Pancreas (tissue), 10 donors: ENCODE measurements at regions not wholly inside any gene's neighbourhood (a gene's known extent, or its start where the extent isn't known, plus 50 kb on each side); places are given as distances from the start of the nearest gene placed in this dataset.

Experiments used
- ATAC-seq, 4 donors: fragments of 200-7000 bp; cut with Tn5 transposase; one replicate each; pipeline versions ENCODE4 v1.8.0 to v1.9.1; 2020; ENCODE audit warnings: mild to moderate bottlenecking in 4 of 4, moderate library complexity in 4 of 4
- DNase-seq, 6 donors: peaks; one replicate each; pipeline ENCODE4 v3.0.0-alpha.2; 2020
- FAIRE-seq: peaks from 2 replicates; lab custom pipeline; 2012; peaks lifted over from hg19 to GRCh38; lab: Jason Lieb, UNC
- H3K27ac ChIP-seq, 4 donors: fragments of 200-600 bp; sonication (generic); 1 replicate in 3 of 4; 2 replicates in 1 of 4; pipeline versions ENCODE4 v1.5.0 to v1.8.0; 2020
- H3K27me3 ChIP-seq, 4 donors: fragments of 200-600 bp; one replicate each; pipeline ENCODE4 v1.8.0; 2021
- H3K36me3 ChIP-seq, 3 donors: fragments of 200-600 bp; sonication (generic) in 1 of 3; one replicate each; pipeline versions ENCODE4 v1.5.0 to v1.8.0; 2020 to 2021
- H3K4me1 ChIP-seq, 3 donors: fragments of 200-600 bp; one replicate each; pipeline ENCODE4 v1.8.0; 2021
- H3K4me3 ChIP-seq, 4 donors: fragments of 200-600 bp; sonication (generic) in 2 of 4; one replicate each; pipeline versions ENCODE4 v1.5.0 to v1.8.0; 2020 to 2021
- H3K9me3 ChIP-seq, 4 donors: fragments of 200-600 bp; one replicate each; pipeline ENCODE4 v1.8.0; 2021
- CTCF ChIP-seq, 4 donors: fragments of 200-600 bp; sonication (generic) in 3 of 4; IDR thresholded peaks; one replicate each; pipeline versions ENCODE4 v1.5.0 to v1.8.0; 2021; ENCODE audit warnings: antibody characterized with exemption in 4 of 4
- WGBS, 2 donors: extraction: QIAGEN DNeasy Blood & Tissue Kit; methylation state at CpG; one replicate each; pipeline ENCODE4 v1.1.7; 2013; 5-methylcytosine and 5-hydroxymethylcytosine counted together
- intact Hi-C, 3 donors: fragments of 100-400 bp; cut with DNase I; formaldehyde crosslinking; loops; one replicate each; pipeline versions ENCODE4 v1.11.1 to v1.14.2; 2022
- donor health status: healthy with polysubstance abuse.
- donor health status: DM: no; HTN: no; CAD: no; lungs with moderate emphysema.
- donor health status: DM: no; HTN: no; CAD: no.
- donor health status: control.
- donor health status: control.
- donor health status: Bipolar disorder and iron deficiency.
- donor health status: DM: yes; HTN: yes; CAD: no.
- donor health status: DM: no; HTN: no; CAD: no.
- donor health status: DM: no; HTN: no; CAD: no.
- donor health status: DM: yes; HTN: yes; CAD: no.

GRCh38 chr15:62598217-62598616 lies 433.1 kb upstream of the C2CD4B start:
- Histone ChIP-seq H3K27me3 (no peaks in the 10 kb centered on the region), H3K27ac (no peak overlapping the region), H3K4me3 (no peak overlapping the region), H3K36me3 (no peaks in the 10 kb centered on the region), H3K4me1 (no peaks in the 10 kb centered on the region), H3K9me3 (no peaks in the 10 kb centered on the region)
- ATAC-seq (no peak), DNase-seq (no peak), FAIRE-seq (no peak)
- WGBS, 2 donors, result 82 to 84% methylated on average over 9 of the region's 9 CpGs
- TF ChIP-seq CTCF (IDR thresholded peaks at IDR 0.05), result no peak
- intact Hi-C loops, result no loop called here

DNA sequence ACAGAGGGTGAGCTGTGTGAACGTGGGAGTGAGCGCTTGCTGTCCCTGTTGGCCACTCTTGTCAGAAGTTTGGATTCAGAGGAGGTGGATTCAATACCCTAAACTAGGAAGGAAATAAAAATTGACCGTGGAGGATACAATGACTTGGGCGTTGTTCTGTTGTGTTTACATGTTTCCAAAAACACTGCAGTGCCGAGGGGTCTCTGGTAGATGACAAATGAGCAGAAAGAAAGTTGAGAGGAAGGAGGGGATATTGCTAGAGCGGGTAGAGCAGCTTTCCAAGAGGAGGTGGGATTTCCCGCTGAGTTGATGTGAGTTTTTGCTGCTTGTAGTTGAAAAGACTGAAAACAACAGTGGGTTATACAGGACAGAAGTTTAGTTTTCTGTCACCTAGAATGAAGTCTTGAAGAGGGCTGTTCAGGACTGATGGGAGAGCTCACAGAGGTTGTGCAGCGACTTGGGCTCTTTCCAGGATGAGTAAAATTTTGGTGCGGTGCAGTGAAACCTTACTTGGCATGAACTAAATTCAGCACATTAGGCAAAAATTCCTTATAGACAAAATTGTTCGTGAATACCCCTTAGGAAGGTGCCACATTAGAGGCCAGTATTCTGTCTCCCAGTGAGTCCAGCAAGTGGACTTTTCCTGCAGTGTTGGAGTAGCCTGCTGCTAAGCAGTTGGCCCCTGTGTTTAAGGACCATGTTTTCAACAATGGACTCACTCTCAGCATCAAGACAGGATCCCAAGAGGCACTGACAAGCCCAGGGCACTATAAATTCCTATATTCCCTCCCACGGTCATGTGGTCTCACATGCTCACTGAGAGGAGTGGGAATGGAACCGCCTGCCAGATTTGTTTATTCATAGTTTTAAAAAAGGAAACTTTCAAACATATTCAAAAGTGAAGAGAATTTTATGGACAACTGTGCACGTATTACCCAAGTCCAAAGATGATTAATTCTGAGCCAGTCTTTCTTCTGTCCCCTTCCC lies 435.0 kb upstream of the C2CD4B start:
- ATAC-seq, result no peak
- Histone ChIP-seq H3K4me1 (no peaks in the 10 kb centered on the region), H3K4me3 (no peak overlapping the region), H3K36me3 (no peaks in the 10 kb centered on the region), H3K27me3 (no peaks in the 10 kb centered on the region), H3K27ac (no peak overlapping the region), H3K9me3 (no peaks in the 10 kb centered on the region)
- no peak for DNase-seq
- intact Hi-C loops, result no loop called here
- no peak for TF ChIP-seq CTCF (IDR thresholded peaks at IDR 0.05)
- WGBS, 2 donors, result 80 to 82% methylated on average over 13 of the region's 13 CpGs
- FAIRE-seq, result no peak

GRCh38 chr15:62601777-62602545 lies 436.9 kb upstream of the C2CD4B start:
- DNase-seq, result no peak
- H3K4me1 ChIP-seq, result no peaks in the 10 kb centered on the region
- TF ChIP-seq CTCF (IDR thresholded peaks at IDR 0.05), result no peak
- H3K27ac ChIP-seq, result no peak overlapping the region
- intact Hi-C loops, result no loop called here
- FAIRE-seq, result no peak
- H3K9me3 ChIP-seq, result no peaks in the 10 kb centered on the region
- H3K27me3 ChIP-seq, result no peaks in the 10 kb centered on the region
- no peak overlapping the region for H3K4me3 ChIP-seq
- H3K36me3 ChIP-seq, result no peaks in the 10 kb centered on the region
- 89 to 90% methylated on average over 9 of the region's 9 CpGs for WGBS, 2 donors
- no peak for ATAC-seq

DNA sequence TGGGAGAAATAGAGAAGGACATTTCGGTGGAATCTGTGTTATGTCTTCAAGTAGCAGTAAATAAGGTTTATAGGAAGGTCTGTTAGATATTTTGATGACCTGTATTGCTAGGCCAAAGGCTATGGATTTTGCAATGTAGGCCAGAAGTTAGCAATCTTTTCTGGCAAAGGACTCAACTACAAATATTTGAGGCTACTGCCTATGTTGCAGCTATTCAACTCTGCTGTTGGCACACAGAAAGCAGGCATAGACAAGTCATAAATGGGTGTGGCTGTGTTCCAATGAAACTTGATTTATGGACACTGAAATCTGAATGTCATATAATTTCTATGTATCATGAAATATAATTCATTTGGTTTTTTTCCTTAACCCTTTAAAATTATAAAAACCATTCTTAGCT lies 438.7 kb upstream of the C2CD4B start:
- Histone ChIP-seq H3K4me1 (no peaks in the 10 kb centered on the region), H3K9me3 (no peaks in the 10 kb centered on the region), H3K27me3 (no peaks in the 10 kb centered on the region), H3K27ac (no peak overlapping the region), H3K36me3 (no peaks in the 10 kb centered on the region), H3K4me3 (no peak overlapping the region)
- intact Hi-C loops, result no loop called here
- WGBS, 2 donors, result 89 to 93% methylated on average over 1 of the region's 1 CpG
- ATAC-seq (peak in 2 of 4 donors; percentile 39 to 44), DNase-seq (no peak), FAIRE-seq (no peak)
- no peak for TF ChIP-seq CTCF (IDR thresholded peaks at IDR 0.05)
